CD8-positive, alpha-beta memory T cell (primary cell): ENCODE measurements at regions not wholly inside any gene's neighbourhood (a gene's known extent, or its start where the extent isn't known, plus 50 kb on each side); places are given as distances from the start of the nearest gene placed in this dataset.

ENCODE experiments used
- CTCF ChIA-PET: fragments of 350-600 bp; sonication (Branson Sonifier 250); formaldehyde crosslinking; loops from one replicate; lab custom pipeline; 2021; ENCODE audit warnings: antibody characterized with exemption; lab: Charles Lee
- POLR2A ChIA-PET: fragments of 350-600 bp; sonication (Branson Sonifier 250); formaldehyde crosslinking; loops from one replicate; lab custom pipeline; 2021; ENCODE audit warnings: antibody characterized with exemption; lab: Charles Lee
- DNase-seq, 5 donors: peaks; one replicate each; pipeline versions ENCODE4 v3.0.0 to v3.0.0-alpha.2; 2020 to 2022; ENCODE audit warnings: mixed read lengths in 1 of 5
- H3K27ac ChIP-seq: one replicate; pipeline ENCODE4 v1.7.0; 2013; ENCODE audit warnings: low read depth, mild to moderate bottlenecking, low read length, moderate library complexity
- H3K27me3 ChIP-seq: 2 replicates; pipeline ENCODE4 v1.7.0; 2013; ENCODE audit warnings: low read length, mild to moderate bottlenecking; ENCODE audit not compliant: insufficient read depth, poor library complexity, severe bottlenecking
- H3K36me3 ChIP-seq: 2 replicates; pipeline ENCODE4 v1.7.0; 2013; ENCODE audit warnings: mild to moderate bottlenecking, low read length, moderate library complexity; ENCODE audit not compliant: insufficient read depth
- H3K4me1 ChIP-seq: 2 replicates; pipeline ENCODE4 v1.7.0; 2013; ENCODE audit warnings: mild to moderate bottlenecking, low read length, moderate library complexity; ENCODE audit not compliant: insufficient read depth
- H3K4me3 ChIP-seq: 2 replicates; pipeline ENCODE4 v1.7.0; 2013; ENCODE audit warnings: mild to moderate bottlenecking, low read length
- H3K9me3 ChIP-seq: 2 replicates; pipeline ENCODE4 v1.7.0; 2013; ENCODE audit warnings: mild to moderate bottlenecking, low read length
- H3K27ac Mint-ChIP-seq, 8 donors: one replicate each; pipeline ENCODE4 v1.8.0; 2020 to 2021; ENCODE audit warnings: mixed read lengths in 8 of 8, mild to moderate bottlenecking in 6 of 8, inconsistent platforms in 3 of 8, moderate library complexity in 3 of 8
- H3K27me3 Mint-ChIP-seq, 2 donors: one replicate each; pipeline ENCODE4 v1.8.0; 2020 to 2021; ENCODE audit warnings: mixed read lengths in 2 of 2, mild to moderate bottlenecking in 1 of 2, moderate library complexity in 1 of 2
- H3K36me3 Mint-ChIP-seq, 3 donors: one replicate each; pipeline ENCODE4 v1.8.0; 2020 to 2021; ENCODE audit warnings: mixed read lengths in 3 of 3, inconsistent platforms in 1 of 3, mild to moderate bottlenecking in 1 of 3
- H3K4me1 Mint-ChIP-seq, 3 donors: one replicate each; pipeline ENCODE4 v1.8.0; 2020 to 2021; ENCODE audit warnings: mixed read lengths in 3 of 3, inconsistent platforms in 1 of 3, mild to moderate bottlenecking in 1 of 3
- H3K4me3 Mint-ChIP-seq, 7 donors: one replicate each; pipeline ENCODE4 v1.8.0; 2020 to 2021; ENCODE audit warnings: mixed read lengths in 7 of 7, mild to moderate bottlenecking in 6 of 7, moderate library complexity in 4 of 7, inconsistent platforms in 2 of 7
- H3K9me3 Mint-ChIP-seq, 5 donors: one replicate each; pipeline ENCODE4 v1.8.0; 2020 to 2022; ENCODE audit warnings: mixed read lengths in 5 of 5, mild to moderate bottlenecking in 3 of 5, moderate library complexity in 2 of 5, inconsistent platforms in 1 of 5

GRCh38 chr15:38144921-38145320, 107.7 kb upstream of the SPRED1 start:
- Histone ChIP-seq H3K4me3 (no peak overlapping the region), H3K36me3 (no peaks in the 10 kb centered on the region), H3K9me3 (no peaks in the 10 kb centered on the region), H3K4me1 (no peaks in the 10 kb centered on the region), H3K27me3 (no peaks in the 10 kb centered on the region), H3K27ac (no peak overlapping the region)
- Mint-ChIP-seq H3K4me3 (no peak overlapping the region), H3K9me3 (peaks cover 0 to 10% (median 6%) of the 10 kb centered on the region in 5 donors), H3K4me1 (peaks cover 0 to 11% (median 3%) of the 10 kb centered on the region in 3 donors), H3K36me3 (peaks cover 0 to 3% (median 0%) of the 10 kb centered on the region in 3 donors), H3K27me3 (peaks cover 0 to 9% of the 10 kb centered on the region in 2 donors), H3K27ac (peak overlapping the region in 1 of 8 donors; percentile 7)
- CTCF ChIA-PET = no interaction called here
- DNase-seq = no peak
- POLR2A ChIA-PET = no interaction called here

GRCh38 chr15:38145651-38146111, 107.0 kb upstream of the SPRED1 start:
- ChIA-PET POLR2A (no interaction called here), CTCF (no interaction called here)
- no peak overlapping the region for H3K27ac Mint-ChIP-seq
- peaks cover 0 to 11% (median 3%) of the 10 kb centered on the region in 3 donors for H3K4me1 Mint-ChIP-seq
- peaks cover 0 to 9% of the 10 kb centered on the region in 2 donors for H3K27me3 Mint-ChIP-seq
- peaks cover 0 to 3% (median 0%) of the 10 kb centered on the region in 3 donors for H3K36me3 Mint-ChIP-seq
- no peak for DNase-seq
- Histone ChIP-seq H3K4me1 (no peaks in the 10 kb centered on the region), H3K9me3 (no peaks in the 10 kb centered on the region), H3K27me3 (no peaks in the 10 kb centered on the region), H3K4me3 (no peak overlapping the region), H3K27ac (no peak overlapping the region), H3K36me3 (no peaks in the 10 kb centered on the region)
- H3K9me3 Mint-ChIP-seq = peaks cover 4 to 14% (median 12%) of the 10 kb centered on the region in 5 donors
- H3K4me3 Mint-ChIP-seq = no peak overlapping the region

GRCh38 chr15:38147246-38147645, 105.4 kb upstream of the SPRED1 start:
- no peak for DNase-seq
- no peak overlapping the region for H3K27ac ChIP-seq
- H3K4me1 Mint-ChIP-seq = peaks cover 0 to 11% (median 3%) of the 10 kb centered on the region in 3 donors
- H3K36me3 ChIP-seq = no peaks in the 10 kb centered on the region
- no peaks in the 10 kb centered on the region for H3K4me1 ChIP-seq
- no peaks in the 10 kb centered on the region for H3K9me3 ChIP-seq
- H3K4me3 Mint-ChIP-seq = no peak overlapping the region
- H3K27me3 Mint-ChIP-seq = peaks cover under 1 to 9% of the 10 kb centered on the region in 2 donors
- ChIA-PET POLR2A (no interaction called here), CTCF (no interaction called here)
- H3K36me3 Mint-ChIP-seq = peaks cover 0 to 3% (median 0%) of the 10 kb centered on the region in 3 donors
- no peaks in the 10 kb centered on the region for H3K27me3 ChIP-seq
- no peak overlapping the region for H3K4me3 ChIP-seq
- H3K9me3 Mint-ChIP-seq = peaks cover 12 to 21% (median 20%) of the 10 kb centered on the region in 5 donors
- H3K27ac Mint-ChIP-seq = no peak overlapping the region

- Mint-ChIP-seq H3K9me3 (peaks cover 17 to 30% (median 21%) of the 10 kb centered on the region in 5 donors), H3K4me3 (no peak overlapping the region), H3K4me1 (peaks cover 0 to 11% (median 3%) of the 10 kb centered on the region in 3 donors), H3K27ac (no peak overlapping the region), H3K27me3 (peaks cover 10 to 13% of the 10 kb centered on the region in 2 donors), H3K36me3 (no peaks in the 10 kb centered on the region)
- ChIA-PET CTCF (no interaction called here), POLR2A (no interaction called here)
- Histone ChIP-seq H3K4me3 (no peak overlapping the region), H3K27ac (no peak overlapping the region), H3K27me3 (no peaks in the 10 kb centered on the region), H3K9me3 (no peaks in the 10 kb centered on the region), H3K36me3 (no peaks in the 10 kb centered on the region), H3K4me1 (no peaks in the 10 kb centered on the region)
- no peak for DNase-seq
Measured at GRCh38 chr15:38148471-38148870, 104.2 kb upstream of the SPRED1 start.

GRCh38 chr15:38149315-38149714, 103.3 kb upstream of the SPRED1 start:
- ChIA-PET CTCF (interaction anchor here (1.0 kb wide), 1 partner anchor 166 kb away, joined by 4 read pairs; no protein-coding TSS in a partner anchor), POLR2A (no interaction called here)
- no peak overlapping the region for H3K4me3 ChIP-seq
- no peaks in the 10 kb centered on the region for H3K4me1 ChIP-seq
- H3K9me3 ChIP-seq = no peaks in the 10 kb centered on the region
- H3K36me3 ChIP-seq = no peaks in the 10 kb centered on the region
- H3K27ac ChIP-seq = no peak overlapping the region
- H3K27ac Mint-ChIP-seq = no peak overlapping the region
- H3K4me1 Mint-ChIP-seq = peaks cover 0 to 11% (median 3%) of the 10 kb centered on the region in 3 donors
- no peaks in the 10 kb centered on the region for H3K27me3 ChIP-seq
- no peaks in the 10 kb centered on the region for H3K36me3 Mint-ChIP-seq
- H3K4me3 Mint-ChIP-seq = no peak overlapping the region
- peaks cover 17 to 30% (median 19%) of the 10 kb centered on the region in 5 donors for H3K9me3 Mint-ChIP-seq
- DNase-seq = no peak
- peaks cover 13 to 21% of the 10 kb centered on the region in 2 donors for H3K27me3 Mint-ChIP-seq

GRCh38 chr15:38150148-38150547, 102.5 kb upstream of the SPRED1 start:
- ChIA-PET CTCF (interaction anchor here (1.0 kb wide), 1 partner anchor 167 kb away, joined by 4 read pairs; no protein-coding TSS in a partner anchor), POLR2A (no interaction called here)
- H3K27me3 Mint-ChIP-seq = peaks cover 13 to 23% of the 10 kb centered on the region in 2 donors
- Histone ChIP-seq H3K4me3 (no peak overlapping the region), H3K36me3 (no peaks in the 10 kb centered on the region), H3K9me3 (no peaks in the 10 kb centered on the region), H3K27me3 (no peaks in the 10 kb centered on the region), H3K27ac (no peak overlapping the region), H3K4me1 (no peaks in the 10 kb centered on the region)
- H3K9me3 Mint-ChIP-seq = peaks cover 17 to 30% (median 19%) of the 10 kb centered on the region in 5 donors
- H3K36me3 Mint-ChIP-seq = no peaks in the 10 kb centered on the region
- no peak for DNase-seq
- no peak overlapping the region for H3K27ac Mint-ChIP-seq
- peaks cover 0 to 11% (median 3%) of the 10 kb centered on the region in 3 donors for H3K4me1 Mint-ChIP-seq
- H3K4me3 Mint-ChIP-seq = no peak overlapping the region

GRCh38 chr15:38150794-38151193, 101.8 kb upstream of the SPRED1 start:
- H3K27me3 ChIP-seq = no peaks in the 10 kb centered on the region
- DNase-seq = no peak
- Mint-ChIP-seq H3K36me3 (no peaks in the 10 kb centered on the region), H3K27ac (no peak overlapping the region), H3K27me3 (peaks cover 13 to 23% of the 10 kb centered on the region in 2 donors), H3K4me3 (no peak overlapping the region), H3K4me1 (peaks cover 0 to 11% (median 3%) of the 10 kb centered on the region in 3 donors), H3K9me3 (peaks cover 17 to 30% (median 20%) of the 10 kb centered on the region in 5 donors)
- CTCF ChIA-PET = no interaction called here
- no peaks in the 10 kb centered on the region for H3K4me1 ChIP-seq
- H3K36me3 ChIP-seq = no peaks in the 10 kb centered on the region
- no peak overlapping the region for H3K4me3 ChIP-seq
- POLR2A ChIA-PET = no interaction called here
- no peaks in the 10 kb centered on the region for H3K9me3 ChIP-seq
- no peak overlapping the region for H3K27ac ChIP-seq

GRCh38 chr15:38153781-38154180, 98.9 kb upstream of the SPRED1 start:
- Mint-ChIP-seq H3K27ac (no peak overlapping the region), H3K27me3 (peaks cover 7 to 26% of the 10 kb centered on the region in 2 donors), H3K4me3 (no peak overlapping the region), H3K4me1 (peaks cover 0 to 11% (median 3%) of the 10 kb centered on the region in 3 donors), H3K36me3 (peaks cover 0 to 4% (median 0%) of the 10 kb centered on the region in 3 donors), H3K9me3 (peaks cover 22 to 30% (median 26%) of the 10 kb centered on the region in 5 donors)
- Histone ChIP-seq H3K27ac (no peak overlapping the region), H3K36me3 (no peaks in the 10 kb centered on the region), H3K4me1 (no peaks in the 10 kb centered on the region), H3K27me3 (no peaks in the 10 kb centered on the region), H3K9me3 (no peaks in the 10 kb centered on the region), H3K4me3 (no peak overlapping the region)
- DNase-seq = no peak
- ChIA-PET CTCF (no interaction called here), POLR2A (no interaction called here)
